SK-N-SH treated with all-trans-retinoic acid at 6 μM for 48 hours (cell line): ENCODE measurements at regions not wholly inside any gene's neighbourhood (a gene's known extent, or its start where the extent isn't known, plus 50 kb on each side); places are given as distances from the start of the nearest gene placed in this dataset.

Source experiments
- ARNTL ChIP-seq: fragments of 450-650 bp; formaldehyde crosslinking; IDR thresholded peaks from 2 replicates; pipeline ENCODE4 v1.5.0; 2020; ENCODE audit warnings: low read depth, mild to moderate bottlenecking, moderate library complexity, borderline replicate concordance
- ESRRG ChIP-seq: fragments of 250-450 bp; sonication (Bioruptor Pico); IDR thresholded peaks from 2 replicates; pipeline ENCODE4 v1.6.1; 2021; ENCODE audit warnings: mild to moderate bottlenecking
- OSR1 ChIP-seq: fragments of 250-450 bp; sonication (Bioruptor Pico); IDR thresholded peaks from 2 replicates; pipeline ENCODE4 v1.8.0; 2022; ENCODE audit warnings: moderate library complexity, mild to moderate bottlenecking, inconsistent platforms
- PPARA ChIP-seq: fragments of 250-450 bp; sonication (Bioruptor Pico); IDR thresholded peaks from 2 replicates; pipeline ENCODE4 v1.5.0; 2020; ENCODE audit warnings: mild to moderate bottlenecking, borderline replicate concordance
- RARB ChIP-seq: fragments of 250-450 bp; sonication (Bioruptor Pico); IDR thresholded peaks from 2 replicates; pipeline ENCODE4 v1.8.0; 2021; ENCODE audit warnings: mild to moderate bottlenecking, moderate library complexity
- ZNF70 ChIP-seq: fragments of 450-650 bp; formaldehyde crosslinking; IDR thresholded peaks from 2 replicates; pipeline ENCODE4 v1.5.0; 2020; ENCODE audit warnings: mild to moderate bottlenecking, moderate library complexity
- TF ChIP-seq, protein P1 (sequence below): fragments of 250-450 bp; sonication (Bioruptor Pico); IDR thresholded peaks from 2 replicates; pipeline ENCODE4 v1.5.0; 2020; ENCODE audit warnings: mild to moderate bottlenecking, moderate library complexity

DNA sequence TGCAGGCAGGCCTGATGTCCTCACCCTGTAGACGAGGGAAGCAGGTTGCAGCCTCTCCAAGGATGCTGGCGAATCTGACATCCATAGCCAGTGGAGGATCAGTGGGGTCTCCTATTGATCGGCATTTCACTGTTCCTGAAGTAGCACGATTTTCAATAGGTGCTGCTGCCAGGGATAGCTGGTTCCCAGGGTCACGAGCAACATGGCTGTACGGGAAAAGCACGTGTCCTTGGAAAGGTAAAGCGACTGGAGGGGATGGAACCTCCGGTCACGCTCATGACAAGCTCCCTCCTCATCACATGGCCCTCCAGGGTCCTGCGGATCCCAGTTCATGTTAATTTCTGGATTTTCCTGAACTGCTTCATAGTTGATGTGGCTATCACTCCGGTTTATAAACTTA is 373.7 kb upstream of the SMIM21 start:
- no peak for TF ChIP-seq PPARA (CRISPR knock-in tag)
- TF ChIP-seq ZNF70 (CRISPR knock-in tag): no peak
- TF ChIP-seq RARB: no peak
- no peak for TF ChIP-seq OSR1 (CRISPR knock-in tag)
- TF ChIP-seq ESRRG: no peak
- TF ChIP-seq, protein P1, sequence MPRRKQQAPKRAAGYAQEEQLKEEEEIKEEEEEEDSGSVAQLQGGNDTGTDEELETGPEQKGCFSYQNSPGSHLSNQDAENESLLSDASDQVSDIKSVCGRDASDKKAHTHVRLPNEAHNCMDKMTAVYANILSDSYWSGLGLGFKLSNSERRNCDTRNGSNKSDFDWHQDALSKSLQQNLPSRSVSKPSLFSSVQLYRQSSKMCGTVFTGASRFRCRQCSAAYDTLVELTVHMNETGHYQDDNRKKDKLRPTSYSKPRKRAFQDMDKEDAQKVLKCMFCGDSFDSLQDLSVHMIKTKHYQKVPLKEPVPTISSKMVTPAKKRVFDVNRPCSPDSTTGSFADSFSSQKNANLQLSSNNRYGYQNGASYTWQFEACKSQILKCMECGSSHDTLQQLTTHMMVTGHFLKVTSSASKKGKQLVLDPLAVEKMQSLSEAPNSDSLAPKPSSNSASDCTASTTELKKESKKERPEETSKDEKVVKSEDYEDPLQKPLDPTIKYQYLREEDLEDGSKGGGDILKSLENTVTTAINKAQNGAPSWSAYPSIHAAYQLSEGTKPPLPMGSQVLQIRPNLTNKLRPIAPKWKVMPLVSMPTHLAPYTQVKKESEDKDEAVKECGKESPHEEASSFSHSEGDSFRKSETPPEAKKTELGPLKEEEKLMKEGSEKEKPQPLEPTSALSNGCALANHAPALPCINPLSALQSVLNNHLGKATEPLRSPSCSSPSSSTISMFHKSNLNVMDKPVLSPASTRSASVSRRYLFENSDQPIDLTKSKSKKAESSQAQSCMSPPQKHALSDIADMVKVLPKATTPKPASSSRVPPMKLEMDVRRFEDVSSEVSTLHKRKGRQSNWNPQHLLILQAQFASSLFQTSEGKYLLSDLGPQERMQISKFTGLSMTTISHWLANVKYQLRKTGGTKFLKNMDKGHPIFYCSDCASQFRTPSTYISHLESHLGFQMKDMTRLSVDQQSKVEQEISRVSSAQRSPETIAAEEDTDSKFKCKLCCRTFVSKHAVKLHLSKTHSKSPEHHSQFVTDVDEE (CRISPR knock-in tag): no peak
- no peak for TF ChIP-seq ARNTL
